ENCODE measurements at regions not wholly inside any gene's neighbourhood (a gene's known extent, or its start where the extent isn't known, plus 50 kb on each side); places are given as distances from the start of the nearest gene placed in this dataset.

DNA sequence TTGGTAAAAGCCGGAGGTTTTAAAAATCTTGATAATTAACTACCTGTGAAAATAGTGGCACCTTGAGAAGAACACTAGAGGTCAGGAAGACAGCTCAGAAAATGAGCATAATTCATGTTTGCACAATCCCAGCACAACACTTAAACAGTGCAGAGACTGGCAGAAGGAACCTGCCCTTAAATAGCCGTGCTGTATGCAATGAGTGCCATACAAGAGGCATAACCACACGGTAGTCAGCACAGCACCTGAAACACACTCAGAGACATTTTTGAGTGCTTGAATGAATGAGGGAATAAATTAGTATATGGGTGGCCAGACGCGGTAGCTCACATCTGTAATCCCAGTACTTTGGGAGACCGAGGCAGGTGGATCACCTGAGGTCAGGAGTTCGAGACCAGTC lies 164.9 kb downstream of the PAX3 start:
- Histone ChIP-seq H3K4me1 (replicated peaks in 1 of 4; ENCODE audit: control insufficient read depth in 3 of 4, insufficient read depth in 4 of 4, low read length in 3 of 4) (no peaks in the 10 kb centered on the region), H3K9me3 (ENCODE audit: insufficient read depth in 2 of 2, low read depth in 1 of 2, low read length in 1 of 2) (no peaks in the 10 kb centered on the region), H4K20me1 (replicated peaks in 1 of 2; ENCODE audit: control insufficient read depth in 1 of 2, insufficient read depth in 2 of 2, low read length in 2 of 2) (no peaks in the 10 kb centered on the region), H3K9ac (replicated peaks in 1 of 4; ENCODE audit: extremely low read depth in 1 of 4, low read depth in 3 of 4, low read length in 3 of 4) (no peak overlapping the region), H2BK120ac (replicated peaks; ENCODE audit: low read depth, low read length) (no peak overlapping the region), H3K23ac (ENCODE audit: insufficient read length) (no peak overlapping the region), H3K14ac (ENCODE audit: insufficient read length) (no peak overlapping the region), H2AFZ (ENCODE audit: low read length) (no peak overlapping the region), H3K36me3 (ENCODE audit: control insufficient read depth in 2 of 4, insufficient read depth in 4 of 4, low read length in 3 of 4) (no peaks in the 10 kb centered on the region), H3K27ac (ENCODE audit: low read depth, low read length) (no peak overlapping the region), H3K27me3 (replicated peaks in 1 of 4; ENCODE audit: control insufficient read depth in 3 of 4, extremely low read depth in 1 of 4, insufficient read depth in 3 of 4, low read length in 3 of 4) (no peaks in the 10 kb centered on the region), H4K91ac (replicated peaks; ENCODE audit: insufficient read length, low read length) (no peak overlapping the region), H4K8ac (ENCODE audit: extremely low read depth, insufficient read depth, low read length) (no peak overlapping the region), H2AK5ac (ENCODE audit: low read depth, low read length) (no peak overlapping the region), H3K56ac (replicated peaks; ENCODE audit: insufficient read length, low read depth, low read length) (no peak overlapping the region), H3K4ac (replicated peaks; ENCODE audit: insufficient read length, low read depth, low read length) (no peak overlapping the region), H2BK20ac (ENCODE audit: low read length) (no peak overlapping the region), H3K18ac (ENCODE audit: extremely low read depth, low read length) (no peak overlapping the region), H3K79me1 (ENCODE audit: low read depth, low read length) (no peaks in the 10 kb centered on the region), H2BK5ac (ENCODE audit: low read depth, low read length) (no peak overlapping the region), H2BK15ac (ENCODE audit: low read length) (no peak overlapping the region), H3K4me3 (ENCODE audit: extremely low read depth in 1 of 4, insufficient read depth in 2 of 4, low read depth in 3 of 4, low read length in 4 of 4) (no peak overlapping the region), H2BK12ac (ENCODE audit: low read depth, low read length) (no peak overlapping the region), H3K4me2 (ENCODE audit: insufficient read depth in 1 of 2, low read depth in 2 of 2, low read length in 2 of 2) (no peak overlapping the region), H3K79me2 (ENCODE audit: control insufficient read depth in 1 of 2, insufficient read depth in 2 of 2, low read length in 2 of 2) (no peaks in the 10 kb centered on the region), H4K5ac (ENCODE audit: insufficient read length, low read depth, low read length) (no peak overlapping the region), H3K23me2 (ENCODE audit: low read depth, low read length) (no peaks in the 10 kb centered on the region; the same call in 1 of the 2 replicates)
- 93% methylated on average over 7 of the region's 7 CpGs; no CpG with 5 or more reads in 1 of the 2 experiments for WGBS, 2 experiments (ENCODE audit: extremely low coverage in 1 of 2, insufficient coverage in 1 of 2, insufficient read length in 1 of 2, insufficient replicate concordance in 2 of 2, low coverage in 1 of 2, low lambda C conversion rate in 2 of 2, missing lambda C conversion rate in 1 of 2)
- FAIRE-seq (no peak), DNase-seq (ENCODE audit: low read depth in 1 of 2, low spot score in 2 of 2) (no peak)
- ChIA-PET POLR2A (ENCODE audit: partially characterized antibody) (no interaction called here), CTCF (ENCODE audit: partially characterized antibody) (interaction anchor here (1.5 kb wide), 1 partner anchor 8 kb away, joined by 7 read pairs; no protein-coding TSS in a partner anchor)
- TF ChIP-seq CBX8 (IDR thresholded peaks at IDR 0.05; ENCODE audit: borderline replicate concordance, low read depth, low read length) (no peak), EGR1 (IDR thresholded peaks at IDR 0.05; ENCODE audit: borderline replicate concordance, low read depth, low read length) (no peak), TBP (IDR thresholded peaks at IDR 0.05; ENCODE audit: low read depth, low read length) (no peak), RBBP5 (IDR thresholded peaks at IDR 0.05; ENCODE audit: borderline replicate concordance, low read depth, low read length) (no peak), RNF2 (IDR thresholded peaks at IDR 0.05; ENCODE audit: borderline replicate concordance, low read depth, low read length, missing control alignments, poor library complexity, severe bottlenecking) (no peak), SAP30 (IDR thresholded peaks at IDR 0.05; ENCODE audit: insufficient read depth, insufficient replicate concordance, low read length) (no peak), YY1 (IDR thresholded peaks at IDR 0.05; ENCODE audit: low read depth, low read length) (no peak), CHD2 (IDR thresholded peaks at IDR 0.05; ENCODE audit: low read length) (no peak), KDM1A (IDR thresholded peaks at IDR 0.05; ENCODE audit: borderline replicate concordance, low read length) (no peak), CHD1 (IDR thresholded peaks at IDR 0.05; ENCODE audit: low read depth, low read length) (no peak), CREB1 (IDR thresholded peaks at IDR 0.05) (no peak), POLR2A (IDR thresholded peaks at IDR 0.05; ENCODE audit: control extremely low read depth in 1 of 2, low read depth in 2 of 2, low read length in 2 of 2) (no peak)
- TF ChIP-seq, protein P1, sequence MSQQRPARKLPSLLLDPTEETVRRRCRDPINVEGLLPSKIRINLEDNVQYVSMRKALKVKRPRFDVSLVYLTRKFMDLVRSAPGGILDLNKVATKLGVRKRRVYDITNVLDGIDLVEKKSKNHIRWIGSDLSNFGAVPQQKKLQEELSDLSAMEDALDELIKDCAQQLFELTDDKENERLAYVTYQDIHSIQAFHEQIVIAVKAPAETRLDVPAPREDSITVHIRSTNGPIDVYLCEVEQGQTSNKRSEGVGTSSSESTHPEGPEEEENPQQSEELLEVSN (IDR thresholded peaks at IDR 0.05) = no peak
- TF ChIP-seq, protein P2, sequence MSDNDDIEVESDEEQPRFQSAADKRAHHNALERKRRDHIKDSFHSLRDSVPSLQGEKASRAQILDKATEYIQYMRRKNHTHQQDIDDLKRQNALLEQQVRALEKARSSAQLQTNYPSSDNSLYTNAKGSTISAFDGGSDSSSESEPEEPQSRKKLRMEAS (IDR thresholded peaks at IDR 0.05) = no peak

Measured in H1 (cell line).